GM12864 (cell line): ENCODE measurements at regions not wholly inside any gene's neighbourhood (a gene's known extent, or its start where the extent isn't known, plus 50 kb on each side); places are given as distances from the start of the nearest gene placed in this dataset.
A peak's percentile ranks its signal among the peaks of the same experiment; 100 is the strongest.
"Not testable (repeated sequence)": the region's sequence is repeated elsewhere in the genome, so short reads cannot be mapped to it uniquely, and the experiment has no call there.

Source experiments
- DNase-seq: peaks from one replicate; pipeline ENCODE4 v3.0.0-alpha.2; 2011; ENCODE audit warnings: low read depth
- H3K4me3 ChIP-seq: 2 replicates; pipeline ENCODE4 v1.5.1; 2011; ENCODE audit warnings: mild to moderate bottlenecking, low read depth, low read length, control low read depth
- TF ChIP-seq, protein P1 (sequence below): IDR thresholded peaks from 2 replicates; pipeline ENCODE4 v1.5.1; 2011; ENCODE audit warnings: low read depth, mild to moderate bottlenecking, moderate library complexity, low read length, control low read depth, inconsistent platforms; ENCODE audit errors: missing control alignments

DNA sequence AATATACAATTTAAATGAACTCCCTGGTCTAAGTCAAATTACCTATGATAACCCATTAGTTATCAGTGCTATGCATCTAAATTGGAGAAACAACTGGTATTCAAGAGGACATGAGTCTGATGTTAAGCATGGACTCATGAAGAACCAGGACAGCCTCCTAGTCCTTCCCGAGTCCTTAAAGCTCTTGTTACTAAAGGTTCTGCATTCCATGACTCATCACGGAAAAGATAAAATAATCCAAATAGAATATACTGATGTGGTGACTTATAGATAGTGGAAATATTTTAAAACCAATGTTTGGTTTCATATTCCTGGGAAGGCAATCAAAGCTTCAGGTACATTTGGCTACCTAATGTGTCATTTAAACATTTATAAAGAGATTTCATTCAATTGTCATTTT lies 117.2 kb upstream of the PMCH start:
- TF ChIP-seq, protein P1, sequence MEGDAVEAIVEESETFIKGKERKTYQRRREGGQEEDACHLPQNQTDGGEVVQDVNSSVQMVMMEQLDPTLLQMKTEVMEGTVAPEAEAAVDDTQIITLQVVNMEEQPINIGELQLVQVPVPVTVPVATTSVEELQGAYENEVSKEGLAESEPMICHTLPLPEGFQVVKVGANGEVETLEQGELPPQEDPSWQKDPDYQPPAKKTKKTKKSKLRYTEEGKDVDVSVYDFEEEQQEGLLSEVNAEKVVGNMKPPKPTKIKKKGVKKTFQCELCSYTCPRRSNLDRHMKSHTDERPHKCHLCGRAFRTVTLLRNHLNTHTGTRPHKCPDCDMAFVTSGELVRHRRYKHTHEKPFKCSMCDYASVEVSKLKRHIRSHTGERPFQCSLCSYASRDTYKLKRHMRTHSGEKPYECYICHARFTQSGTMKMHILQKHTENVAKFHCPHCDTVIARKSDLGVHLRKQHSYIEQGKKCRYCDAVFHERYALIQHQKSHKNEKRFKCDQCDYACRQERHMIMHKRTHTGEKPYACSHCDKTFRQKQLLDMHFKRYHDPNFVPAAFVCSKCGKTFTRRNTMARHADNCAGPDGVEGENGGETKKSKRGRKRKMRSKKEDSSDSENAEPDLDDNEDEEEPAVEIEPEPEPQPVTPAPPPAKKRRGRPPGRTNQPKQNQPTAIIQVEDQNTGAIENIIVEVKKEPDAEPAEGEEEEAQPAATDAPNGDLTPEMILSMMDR: no peak

DNA sequence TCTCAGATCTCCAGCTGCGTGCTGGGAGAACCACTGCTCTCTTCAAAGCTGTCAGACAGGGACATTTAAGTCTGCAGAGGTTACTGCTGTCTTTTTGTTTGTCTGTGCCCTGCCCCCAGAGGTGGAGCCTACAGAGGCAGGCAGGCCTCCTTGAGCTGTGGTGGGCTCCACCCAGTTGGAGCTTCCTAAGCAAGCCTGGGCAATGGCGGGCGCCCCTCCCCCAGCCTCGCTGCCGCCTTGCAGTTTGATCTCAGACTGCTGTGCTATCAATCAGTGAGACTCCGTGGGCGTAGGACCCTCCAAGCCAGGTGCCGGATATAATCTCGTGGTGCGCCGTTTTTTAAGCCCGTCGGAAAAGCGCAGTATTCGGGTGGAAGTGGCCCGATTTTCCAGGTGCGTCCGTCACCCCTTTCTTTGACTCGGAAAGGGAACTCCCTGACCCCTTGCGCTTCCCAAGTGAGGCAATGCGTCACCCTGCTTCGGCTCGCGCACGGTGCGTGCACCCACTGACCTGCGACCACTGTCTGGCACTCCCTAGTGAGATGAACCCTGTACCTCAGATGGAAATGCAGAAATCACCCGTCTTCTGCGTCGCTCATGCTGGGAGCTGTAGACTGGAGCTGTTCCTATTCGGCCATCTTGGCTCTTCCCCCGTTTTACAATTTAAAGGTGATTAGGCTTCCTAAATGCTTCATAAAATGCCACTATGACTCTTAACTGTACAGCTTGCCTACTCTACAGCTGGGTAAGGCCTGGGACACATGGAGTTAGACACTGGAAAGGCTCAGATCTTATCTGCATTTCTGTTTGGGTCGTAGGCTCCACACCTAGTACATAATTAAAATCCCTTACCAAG lies 115.7 kb upstream of the PMCH start:
- not testable (repeated sequence) for H3K4me3 ChIP-seq, DNase-seq

More for the DNA sequence above, 117.2 kb upstream of the PMCH start:
- H3K4me3 ChIP-seq: no peak overlapping the region
- DNase-seq: no peak

DNA sequence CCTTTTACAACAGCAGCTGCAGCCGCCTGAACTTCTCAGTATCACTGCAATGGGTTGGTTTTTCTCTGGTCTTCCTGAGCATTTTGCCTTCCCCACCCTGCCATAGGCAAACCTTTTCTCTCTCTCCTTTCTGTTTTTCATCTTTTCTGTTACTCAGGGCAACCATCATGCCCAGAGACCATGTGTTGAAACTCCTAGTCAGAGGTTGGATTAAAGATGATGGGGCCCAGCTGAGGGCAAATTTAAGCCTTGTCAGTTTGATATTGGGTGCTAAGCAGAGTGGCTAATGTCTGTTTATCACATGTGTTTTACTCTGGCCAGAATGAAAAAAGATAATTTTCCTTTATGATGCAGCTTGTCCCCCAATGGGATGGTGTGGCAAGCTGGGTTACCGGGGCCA lies 107.9 kb upstream of the PMCH start:
- DNase-seq: no peak
- no peak overlapping the region for H3K4me3 ChIP-seq
- TF ChIP-seq, protein P1: no peak

GRCh38 chr12:102304667-102305066 lies 107.0 kb upstream of the PMCH start:
- DNase-seq, H3K4me3 ChIP-seq: not testable (repeated sequence)

GRCh38 chr12:102302553-102302952 lies 104.9 kb upstream of the PMCH start:
- DNase-seq: no peak
- H3K4me3 ChIP-seq: no peak overlapping the region
- TF ChIP-seq, protein P1: no peak

DNA sequence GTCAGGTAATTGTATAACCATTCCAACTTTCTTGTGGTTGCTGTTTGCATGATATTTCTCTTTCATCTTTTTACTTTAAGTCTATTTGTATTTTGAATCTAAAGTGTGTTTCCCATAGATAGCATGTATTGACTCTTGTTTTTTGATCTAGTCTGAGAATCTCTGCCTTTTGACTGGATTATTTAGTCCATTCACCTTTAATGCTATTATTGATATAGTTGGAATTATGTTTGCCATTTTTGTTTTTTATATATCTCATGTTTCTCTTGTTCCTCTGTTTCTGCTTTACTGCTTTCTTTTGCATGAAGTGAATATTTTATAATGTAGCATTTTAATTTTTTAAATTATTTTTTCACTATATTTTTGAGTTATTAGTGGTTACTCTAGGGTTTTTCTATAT lies 103.9 kb upstream of the PMCH start:
- no peak overlapping the region for H3K4me3 ChIP-seq
- TF ChIP-seq, protein P1: no peak
- no peak for DNase-seq

GRCh38 chr12:102300824-102301461 lies 103.3 kb upstream of the PMCH start:
- DNase-seq: peak; percentile 62
- TF ChIP-seq, protein P1: peak; percentile 68
- no peak overlapping the region for H3K4me3 ChIP-seq

GRCh38 chr12:102299731-102300130 lies 102.1 kb upstream of the PMCH start:
- DNase-seq: no peak
- TF ChIP-seq, protein P1: no peak
- H3K4me3 ChIP-seq: no peak overlapping the region
